CD4-positive, CD25-positive, alpha-beta regulatory T cell (primary cell): ENCODE measurements at regions not wholly inside any gene's neighbourhood (a gene's known extent, or its start where the extent isn't known, plus 50 kb on each side); places are given as distances from the start of the nearest gene placed in this dataset.

ENCODE experiments used
- ATAC-seq, 2 donors: fragments of 150-1000 bp; cut with Tn5 transposase; one replicate each; pipeline ENCODE4 v1.10.0; 2021; ENCODE audit warnings: low read depth in 2 of 2, moderate number of reproducible peaks in 2 of 2, moderate library complexity in 1 of 2
- DNase-seq, 3 donors: peaks; one replicate each; pipeline versions ENCODE4 v3.0.0 to v3.0.0-alpha.2; 2012 to 2022; ENCODE audit warnings: mixed read lengths in 1 of 3
- H3K27ac ChIP-seq: one replicate; pipeline ENCODE4 v1.7.0; 2013; ENCODE audit warnings: mild to moderate bottlenecking, low read length; ENCODE audit not compliant: insufficient read depth, poor library complexity, severe bottlenecking
- H3K27me3 ChIP-seq: one replicate; pipeline ENCODE4 v1.7.0; 2013; ENCODE audit warnings: low read length; ENCODE audit not compliant: control insufficient read depth, insufficient read depth
- H3K36me3 ChIP-seq: one replicate; pipeline ENCODE4 v1.7.0; 2013; ENCODE audit warnings: mild to moderate bottlenecking, low read length, moderate library complexity; ENCODE audit not compliant: control insufficient read depth, insufficient read depth
- H3K4me1 ChIP-seq: 2 replicates; pipeline ENCODE4 v1.7.0; 2013; ENCODE audit warnings: mild to moderate bottlenecking, low read length; ENCODE audit not compliant: insufficient read depth, control insufficient read depth, poor library complexity, severe bottlenecking
- H3K4me3 ChIP-seq: one replicate; pipeline ENCODE4 v1.7.0; 2013; ENCODE audit warnings: low read depth, mild to moderate bottlenecking, low read length, moderate library complexity
- H3K9me3 ChIP-seq, 2 experiments: 1 replicate in 1 of 2; 2 replicates in 1 of 2; pipeline ENCODE4 v1.7.0; 2013; ENCODE audit warnings: low read length in 2 of 2, mild to moderate bottlenecking in 1 of 2, moderate library complexity in 1 of 2; ENCODE audit not compliant: control insufficient read depth in 2 of 2
- H3K27ac Mint-ChIP-seq, 3 donors: one replicate each; pipeline ENCODE4 v1.8.0; 2020 to 2022; ENCODE audit warnings: mild to moderate bottlenecking in 3 of 3, mixed read lengths in 3 of 3, moderate library complexity in 2 of 3
- H3K27me3 Mint-ChIP-seq: one replicate; pipeline ENCODE4 v1.8.0; 2022; ENCODE audit warnings: mild to moderate bottlenecking, mixed read lengths
- H3K36me3 Mint-ChIP-seq: one replicate; pipeline ENCODE4 v1.8.0; 2020; ENCODE audit warnings: mixed read lengths
- H3K4me1 Mint-ChIP-seq, 4 donors: one replicate each; pipeline ENCODE4 v1.8.0; 2020 to 2022; ENCODE audit warnings: mixed read lengths in 4 of 4, mild to moderate bottlenecking in 1 of 4
- H3K4me3 Mint-ChIP-seq, 4 donors: one replicate each; pipeline ENCODE4 v1.8.0; 2020 to 2022; ENCODE audit warnings: mild to moderate bottlenecking in 4 of 4, mixed read lengths in 4 of 4, moderate library complexity in 3 of 4
- H3K9me3 Mint-ChIP-seq, 7 donors: one replicate each; pipeline ENCODE4 v1.8.0; 2020 to 2022; ENCODE audit warnings: mixed read lengths in 7 of 7, mild to moderate bottlenecking in 3 of 7, moderate library complexity in 2 of 7

DNA sequence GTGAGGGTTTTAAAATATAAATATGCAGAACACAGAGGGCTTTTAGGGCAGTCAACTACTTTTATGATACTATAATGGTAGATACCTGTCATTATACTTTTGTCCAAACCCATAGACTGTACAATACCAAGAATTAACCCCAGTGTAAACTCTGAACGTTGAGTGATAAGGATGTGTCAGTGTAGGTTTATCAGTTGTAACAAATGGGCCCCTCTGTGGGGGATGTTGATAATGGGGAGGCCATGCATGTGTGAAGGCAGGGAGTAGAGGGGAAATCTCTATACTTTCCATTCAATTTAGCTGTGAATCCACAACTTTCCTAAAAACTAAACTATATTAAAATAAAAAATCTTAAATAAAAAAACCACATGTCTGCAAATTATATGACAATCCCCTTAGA, 193.5 kb upstream of the CAMK1G start:
- no peak for DNase-seq
- H3K36me3 ChIP-seq: no peaks in the 10 kb centered on the region

DNA sequence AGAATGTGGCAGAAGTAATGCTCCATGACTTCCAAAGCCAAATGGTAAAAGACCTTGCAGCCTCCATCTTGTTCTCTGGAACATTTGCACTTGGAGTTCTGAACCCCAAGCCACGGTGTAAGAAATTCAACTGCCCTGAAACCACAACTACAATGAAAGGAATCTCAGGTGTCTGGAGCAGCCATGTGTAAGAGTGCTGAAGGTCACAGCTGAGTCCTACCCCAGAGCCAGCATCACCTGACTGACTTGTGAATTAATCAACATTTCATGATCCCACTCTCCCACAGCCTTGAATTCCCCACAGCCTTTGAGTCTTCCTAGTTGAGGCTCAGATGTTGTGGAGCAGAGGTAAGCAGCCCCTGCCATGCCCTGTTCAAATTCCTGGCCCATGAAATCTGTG, 192.8 kb upstream of the CAMK1G start:
- Histone ChIP-seq H3K27ac (no peak overlapping the region), H3K36me3 (no peaks in the 10 kb centered on the region), H3K4me3 (no peak overlapping the region), H3K4me1 (no peaks in the 10 kb centered on the region), H3K9me3 (no peaks in the 10 kb centered on the region), H3K27me3 (no peaks in the 10 kb centered on the region)
- Mint-ChIP-seq H3K4me1 (no peaks in the 10 kb centered on the region), H3K27ac (no peak overlapping the region), H3K9me3 (peaks cover 0 to 1% (median 0%) of the 10 kb centered on the region in 7 donors), H3K27me3 (no peaks in the 10 kb centered on the region), H3K4me3 (no peak overlapping the region), H3K36me3 (no peaks in the 10 kb centered on the region)
- DNase-seq (no peak), ATAC-seq (no peak)

More for the DNA sequence above, 193.5 kb upstream of the CAMK1G start:
- no peaks in the 10 kb centered on the region for H3K9me3 ChIP-seq
- no peak overlapping the region for H3K27ac Mint-ChIP-seq
- H3K27me3 Mint-ChIP-seq: no peaks in the 10 kb centered on the region
- no peak overlapping the region for H3K4me3 Mint-ChIP-seq
- H3K4me1 ChIP-seq: no peaks in the 10 kb centered on the region
- H3K27ac ChIP-seq: no peak overlapping the region
- no peak for ATAC-seq
- H3K4me3 ChIP-seq: no peak overlapping the region
- H3K27me3 ChIP-seq: no peaks in the 10 kb centered on the region
- H3K36me3 Mint-ChIP-seq: no peaks in the 10 kb centered on the region
- no peaks in the 10 kb centered on the region for H3K9me3 Mint-ChIP-seq
- no peaks in the 10 kb centered on the region for H3K4me1 Mint-ChIP-seq

DNA sequence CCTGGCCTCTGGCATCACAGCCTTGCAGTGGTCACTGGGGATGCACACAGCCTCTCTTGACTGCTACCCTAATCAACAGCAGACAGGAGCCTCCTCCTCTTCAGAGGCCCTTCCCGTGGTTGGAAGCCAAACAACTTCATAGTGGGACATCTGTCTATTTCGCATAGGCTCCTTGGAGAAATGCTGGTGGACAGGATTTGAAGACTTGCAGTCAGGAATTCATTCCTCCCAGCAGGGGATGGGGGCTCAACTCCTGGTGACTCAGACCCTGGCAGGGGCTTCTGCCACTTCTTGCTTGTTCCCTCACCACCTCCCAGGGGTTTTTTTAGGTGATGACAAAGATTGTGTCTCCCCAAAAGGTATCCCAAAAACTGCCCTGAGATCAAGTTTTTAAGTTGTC, 191.7 kb upstream of the CAMK1G start:
- Histone ChIP-seq H3K4me3 (no peak overlapping the region), H3K27me3 (no peaks in the 10 kb centered on the region), H3K4me1 (no peaks in the 10 kb centered on the region), H3K27ac (no peak overlapping the region), H3K9me3 (no peaks in the 10 kb centered on the region), H3K36me3 (no peaks in the 10 kb centered on the region)
- ATAC-seq: no peak
- Mint-ChIP-seq H3K27me3 (no peaks in the 10 kb centered on the region), H3K27ac (no peak overlapping the region), H3K4me3 (no peak overlapping the region), H3K36me3 (no peaks in the 10 kb centered on the region), H3K9me3 (peaks cover 0 to 1% (median 0%) of the 10 kb centered on the region in 7 donors), H3K4me1 (no peaks in the 10 kb centered on the region)
- DNase-seq: no peak

DNA sequence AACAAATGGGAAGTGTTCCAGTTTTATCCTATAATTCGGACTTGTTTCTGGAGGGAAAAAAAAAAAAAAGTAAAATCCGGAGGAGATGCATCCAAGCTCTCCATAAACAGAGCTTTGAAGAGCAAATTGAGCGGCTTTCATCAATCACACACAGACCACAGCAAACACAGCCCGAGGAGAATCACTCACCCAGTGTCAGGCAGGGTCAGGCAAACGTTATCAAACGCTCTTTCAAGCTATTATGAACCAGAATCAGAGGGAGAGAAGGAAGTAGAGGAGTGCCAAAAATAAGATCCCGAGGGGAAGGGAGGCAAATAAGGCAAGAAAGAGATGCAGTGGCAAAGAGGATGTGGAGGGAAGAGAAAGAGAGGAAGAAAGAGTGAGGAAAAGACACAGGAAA, 188.3 kb upstream of the CAMK1G start:
- Histone ChIP-seq H3K27me3 (peaks cover 2% of the 10 kb centered on the region), H3K27ac (no peak overlapping the region), H3K4me3 (no peak overlapping the region), H3K9me3 (no peaks in the 10 kb centered on the region), H3K36me3 (no peaks in the 10 kb centered on the region), H3K4me1 (no peaks in the 10 kb centered on the region)
- Mint-ChIP-seq H3K36me3 (no peaks in the 10 kb centered on the region), H3K9me3 (peaks cover 0 to 1% (median 0%) of the 10 kb centered on the region in 7 donors), H3K27ac (no peak overlapping the region), H3K27me3 (peaks cover 5% of the 10 kb centered on the region), H3K4me3 (no peak overlapping the region), H3K4me1 (no peaks in the 10 kb centered on the region)
- ATAC-seq (no peak), DNase-seq (no peak)

DNA sequence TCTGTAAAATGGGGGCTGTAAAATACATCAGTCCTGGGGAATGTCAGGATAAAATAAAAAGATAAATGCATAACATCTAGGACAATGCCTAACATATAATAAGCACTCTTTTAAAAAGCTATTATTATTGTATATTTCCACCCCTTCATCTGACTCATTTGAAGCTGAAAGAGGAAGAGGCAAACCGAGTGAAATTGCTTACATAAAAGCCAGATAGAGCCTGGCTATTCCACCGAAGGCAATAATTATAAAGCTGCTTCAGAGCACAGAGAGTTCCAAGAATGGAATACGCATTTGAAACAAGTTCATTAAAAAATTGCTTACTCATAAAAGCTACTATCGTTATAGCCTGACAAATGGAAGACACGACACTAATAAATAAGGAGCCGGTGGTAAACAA, 186.1 kb upstream of the CAMK1G start:
- ATAC-seq: no peak
- Histone ChIP-seq H3K9me3 (no peaks in the 10 kb centered on the region), H3K36me3 (no peaks in the 10 kb centered on the region), H3K27me3 (peaks cover 2% of the 10 kb centered on the region), H3K27ac (no peak overlapping the region), H3K4me3 (no peak overlapping the region), H3K4me1 (no peaks in the 10 kb centered on the region)
- Mint-ChIP-seq H3K4me3 (no peak overlapping the region), H3K27ac (no peak overlapping the region), H3K4me1 (no peaks in the 10 kb centered on the region), H3K9me3 (peaks cover 0 to 1% (median 0%) of the 10 kb centered on the region in 7 donors), H3K36me3 (no peaks in the 10 kb centered on the region), H3K27me3 (peaks cover 5% of the 10 kb centered on the region)
- DNase-seq: no peak

DNA sequence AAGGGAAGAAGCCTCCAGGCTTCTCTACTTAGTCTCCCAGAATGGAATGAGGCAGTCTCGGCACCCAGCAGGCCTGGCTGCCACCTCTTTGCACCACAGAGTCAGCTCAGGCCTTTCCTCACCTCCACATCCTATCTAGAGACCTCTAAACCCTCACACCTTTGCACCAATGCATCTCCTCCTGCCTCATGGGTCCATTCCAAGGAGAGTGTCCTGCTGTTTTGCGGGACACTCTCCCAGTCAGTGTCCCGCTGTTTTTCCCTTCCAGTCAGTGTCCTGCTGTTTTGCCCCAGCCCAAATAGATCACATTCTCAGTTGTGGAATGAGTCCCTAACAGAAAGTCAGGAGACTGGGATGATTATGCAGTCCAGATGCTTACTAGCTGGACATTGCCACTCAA, 185.6 kb upstream of the CAMK1G start:
- Histone ChIP-seq H3K36me3 (no peaks in the 10 kb centered on the region), H3K27me3 (peaks cover 2% of the 10 kb centered on the region), H3K9me3 (no peaks in the 10 kb centered on the region), H3K4me1 (no peaks in the 10 kb centered on the region), H3K4me3 (no peak overlapping the region), H3K27ac (no peak overlapping the region)
- Mint-ChIP-seq H3K9me3 (peaks cover 0 to 1% (median 0%) of the 10 kb centered on the region in 7 donors), H3K36me3 (no peaks in the 10 kb centered on the region), H3K27ac (no peak overlapping the region), H3K27me3 (peaks cover 5% of the 10 kb centered on the region), H3K4me3 (no peak overlapping the region), H3K4me1 (no peaks in the 10 kb centered on the region)
- ATAC-seq (no peak), DNase-seq (no peak)

DNA sequence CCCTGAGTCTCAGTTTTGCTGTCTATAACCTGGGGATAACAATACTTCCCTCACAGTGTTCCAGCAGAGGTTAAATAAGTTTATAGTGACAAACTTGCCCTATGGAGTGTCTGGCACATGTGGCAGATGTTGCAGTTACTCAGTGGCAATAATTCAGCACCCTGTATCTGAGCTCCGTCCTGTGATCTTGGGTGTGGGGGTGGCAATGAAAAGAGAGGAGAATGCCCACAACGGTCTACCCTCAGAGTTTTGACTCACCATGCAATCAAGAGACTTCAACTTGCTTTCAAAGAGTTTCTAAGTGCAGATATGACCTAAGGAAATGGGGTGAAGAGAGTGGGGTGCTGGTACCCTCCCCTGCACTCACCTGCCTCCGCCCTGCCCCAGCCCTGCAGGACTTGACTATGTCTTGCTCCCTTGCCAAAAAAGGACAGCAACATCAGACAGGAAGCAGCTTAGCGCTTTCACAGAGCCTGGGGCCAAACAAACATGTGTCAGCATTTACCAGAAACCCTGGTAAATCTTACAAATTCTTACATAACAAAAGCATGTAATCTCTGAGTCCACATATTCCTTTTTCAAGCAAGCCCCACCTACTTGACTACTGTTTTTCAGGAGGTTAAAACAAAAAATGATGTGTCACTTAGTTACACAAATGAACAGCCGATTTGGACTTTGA, 185.1 kb upstream of the CAMK1G start:
- ATAC-seq (no peak), DNase-seq (peak in 1 of 3 donors; percentile 17)
- no peak overlapping the region for H3K27ac Mint-ChIP-seq

DNA sequence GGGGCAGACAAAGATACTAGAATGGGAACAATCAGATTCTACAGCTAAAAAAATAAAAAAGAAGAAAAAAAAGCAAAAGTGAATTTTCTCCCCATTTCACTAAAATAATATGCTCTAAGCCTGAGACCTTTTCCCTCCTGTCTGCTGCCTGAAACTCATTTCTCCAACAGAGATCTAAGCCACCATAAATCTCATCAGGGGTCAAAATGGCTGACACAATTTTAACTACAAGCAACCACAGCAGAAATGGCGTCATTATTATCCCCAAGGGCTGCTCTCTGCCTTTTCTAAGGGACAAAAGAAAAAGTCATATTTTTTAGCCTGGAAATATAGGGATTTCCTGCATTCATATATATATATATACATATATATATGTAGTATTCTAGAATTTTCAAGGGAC, 183.7 kb upstream of the CAMK1G start:
- Histone ChIP-seq H3K4me3 (no peak overlapping the region), H3K36me3 (no peaks in the 10 kb centered on the region), H3K27ac (no peak overlapping the region), H3K4me1 (no peaks in the 10 kb centered on the region), H3K27me3 (peaks cover 2% of the 10 kb centered on the region), H3K9me3 (no peaks in the 10 kb centered on the region)
- Mint-ChIP-seq H3K4me3 (no peak overlapping the region), H3K27me3 (peaks cover 5% of the 10 kb centered on the region), H3K9me3 (peaks cover 0 to 1% (median 0%) of the 10 kb centered on the region in 7 donors), H3K4me1 (no peaks in the 10 kb centered on the region), H3K36me3 (no peaks in the 10 kb centered on the region), H3K27ac (no peak overlapping the region)
- no peak for DNase-seq
- ATAC-seq: no peak

More for the DNA sequence above, 185.1 kb upstream of the CAMK1G start:
- Mint-ChIP-seq H3K36me3 (no peaks in the 10 kb centered on the region), H3K4me1 (no peaks in the 10 kb centered on the region), H3K27me3 (peaks cover 5% of the 10 kb centered on the region), H3K4me3 (no peak overlapping the region), H3K9me3 (peaks cover 0 to 1% (median 0%) of the 10 kb centered on the region in 7 donors)
- Histone ChIP-seq H3K27ac (no peak overlapping the region), H3K36me3 (no peaks in the 10 kb centered on the region), H3K27me3 (peaks cover 2% of the 10 kb centered on the region), H3K4me3 (no peak overlapping the region), H3K4me1 (no peaks in the 10 kb centered on the region), H3K9me3 (no peaks in the 10 kb centered on the region)
